Upper lobe of left lung (tissue), 6 donors: ENCODE measurements at regions not wholly inside any gene's neighbourhood (a gene's known extent, or its start where the extent isn't known, plus 50 kb on each side); places are given as distances from the start of the nearest gene placed in this dataset.
"Not testable (repeated sequence)": the region's sequence is repeated elsewhere in the genome, so short reads cannot be mapped to it uniquely, and the experiment has no call there.

Experiments
- ATAC-seq, 2 donors: fragments of 200-7000 bp; cut with Tn5 transposase; one replicate each; pipeline ENCODE4 v1.9.1; 2022; ENCODE audit warnings: mild to moderate bottlenecking in 2 of 2, moderate library complexity in 2 of 2; ENCODE audit not compliant: low FRiP score in 2 of 2
- DNase-seq, 2 donors: peaks; one replicate each; pipeline ENCODE4 v3.0.0-alpha.2; 2019 to 2020
- H3K27ac ChIP-seq, 4 donors: fragments of 200-600 bp; sonication (generic); one replicate each; pipeline ENCODE4 v1.5.1; 2016 to 2019
- H3K27me3 ChIP-seq, 4 donors: fragments of 200-600 bp; sonication (generic); one replicate each; pipeline ENCODE4 v1.5.1; 2017 to 2019
- H3K36me3 ChIP-seq, 4 donors: fragments of 200-600 bp; sonication (generic); one replicate each; pipeline ENCODE4 v1.5.1; 2016 to 2019
- H3K4me1 ChIP-seq, 4 donors: fragments of 200-600 bp; sonication (generic); one replicate each; pipeline ENCODE4 v1.5.1; 2018 to 2019
- H3K4me3 ChIP-seq, 4 donors: fragments of 200-600 bp; sonication (generic); one replicate each; pipeline ENCODE4 v1.5.1; 2017 to 2019; ENCODE audit warnings: mild to moderate bottlenecking in 2 of 4, moderate library complexity in 1 of 4
- H3K9me3 ChIP-seq, 4 donors: fragments of 200-600 bp; sonication (generic); one replicate each; pipeline ENCODE4 v1.5.1; 2018 to 2019
- EP300 ChIP-seq, 4 donors: sonication (generic); formaldehyde crosslinking; IDR thresholded peaks; one replicate each; pipeline ENCODE4 v1.5.1; 2017; ENCODE audit warnings: antibody characterized with exemption in 4 of 4, control low read depth in 2 of 4
- POLR2A ChIP-seq, 4 donors: fragments of 450-650 bp; IDR thresholded peaks; one replicate each; pipeline ENCODE4 v1.5.1; 2016 to 2017; ENCODE audit warnings: antibody characterized with exemption in 4 of 4, mild to moderate bottlenecking in 2 of 4
- POLR2AphosphoS5 ChIP-seq, 2 donors: sonication (generic); formaldehyde crosslinking; IDR thresholded peaks; one replicate each; pipeline ENCODE4 v1.5.1; 2017; ENCODE audit warnings: antibody characterized with exemption in 2 of 2
- WGBS, 2 donors: methylation state at CpG; one replicate each; pipeline ENCODE4 v1.1.5; 2017 to 2018; 5-methylcytosine and 5-hydroxymethylcytosine counted together
- TF ChIP-seq, protein P1 (sequence below), 6 experiments: fragments of 450-650 bp in 4 of 6; fragments of 200-600 bp in 2 of 6; sonication (generic) in 2 of 6; IDR thresholded peaks; one replicate each; pipeline ENCODE4 v1.5.1; 2016 to 2019; ENCODE audit warnings: antibody characterized with exemption in 6 of 6
- donor health status: DM: no; HTN: no; CAD: no; lungs with moderate emphysema.
- donor health status: DM: no; HTN: yes; CAD: no; lungs with severe emphysema.

DNA sequence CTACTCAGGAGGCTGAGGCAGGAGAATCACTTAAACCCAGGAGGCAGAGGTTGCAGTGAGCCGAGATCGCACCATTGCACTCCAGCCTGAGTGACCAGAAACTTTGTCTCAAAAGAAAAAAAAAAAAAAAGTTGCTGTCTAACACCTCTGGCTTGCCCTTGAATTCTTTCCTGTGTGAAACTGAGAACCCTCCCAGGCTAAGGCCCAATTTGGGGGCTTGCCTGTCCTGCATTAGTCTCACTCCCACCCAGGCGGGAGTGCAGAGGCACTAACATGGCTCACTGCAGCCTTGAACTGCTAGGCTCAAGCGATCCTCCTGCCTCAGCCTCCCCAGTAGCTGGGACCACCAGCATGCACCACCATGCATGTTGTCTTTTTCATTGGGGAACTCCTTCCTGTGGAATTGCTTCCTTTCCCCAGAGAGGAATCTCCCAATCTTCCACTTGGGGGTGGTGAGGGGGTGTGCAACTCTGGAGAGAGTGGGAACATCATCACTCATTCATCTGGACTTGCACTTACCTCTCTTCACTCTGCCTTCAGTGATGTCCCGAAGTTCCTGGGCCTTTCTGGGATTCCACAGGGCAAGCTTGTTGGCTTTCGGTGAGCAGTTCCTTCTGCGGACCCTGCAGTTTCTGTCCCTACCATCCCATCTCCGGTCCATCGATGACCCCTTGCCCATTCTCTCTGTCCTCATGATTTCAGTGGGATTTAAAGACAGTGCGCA is 62.1 kb upstream of the CREB3L1 start:
- no peaks in the 10 kb centered on the region for H3K9me3 ChIP-seq
- no peaks in the 10 kb centered on the region for H3K36me3 ChIP-seq
- no peak for ATAC-seq
- H3K4me3 ChIP-seq = no peak overlapping the region
- no peaks in the 10 kb centered on the region for H3K27me3 ChIP-seq
- 93% methylated on average over 10 of the region's 10 CpGs for WGBS, 2 donors
- no peaks in the 10 kb centered on the region for H3K4me1 ChIP-seq
- DNase-seq = no peak
- TF ChIP-seq POLR2AphosphoS5 (IDR thresholded peaks at IDR 0.05) (no peak), POLR2A (IDR thresholded peaks at IDR 0.05) (no peak), EP300 (IDR thresholded peaks at IDR 0.05) (no peak)
- TF ChIP-seq, protein P1, sequence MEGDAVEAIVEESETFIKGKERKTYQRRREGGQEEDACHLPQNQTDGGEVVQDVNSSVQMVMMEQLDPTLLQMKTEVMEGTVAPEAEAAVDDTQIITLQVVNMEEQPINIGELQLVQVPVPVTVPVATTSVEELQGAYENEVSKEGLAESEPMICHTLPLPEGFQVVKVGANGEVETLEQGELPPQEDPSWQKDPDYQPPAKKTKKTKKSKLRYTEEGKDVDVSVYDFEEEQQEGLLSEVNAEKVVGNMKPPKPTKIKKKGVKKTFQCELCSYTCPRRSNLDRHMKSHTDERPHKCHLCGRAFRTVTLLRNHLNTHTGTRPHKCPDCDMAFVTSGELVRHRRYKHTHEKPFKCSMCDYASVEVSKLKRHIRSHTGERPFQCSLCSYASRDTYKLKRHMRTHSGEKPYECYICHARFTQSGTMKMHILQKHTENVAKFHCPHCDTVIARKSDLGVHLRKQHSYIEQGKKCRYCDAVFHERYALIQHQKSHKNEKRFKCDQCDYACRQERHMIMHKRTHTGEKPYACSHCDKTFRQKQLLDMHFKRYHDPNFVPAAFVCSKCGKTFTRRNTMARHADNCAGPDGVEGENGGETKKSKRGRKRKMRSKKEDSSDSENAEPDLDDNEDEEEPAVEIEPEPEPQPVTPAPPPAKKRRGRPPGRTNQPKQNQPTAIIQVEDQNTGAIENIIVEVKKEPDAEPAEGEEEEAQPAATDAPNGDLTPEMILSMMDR (IDR thresholded peaks at IDR 0.05) = no peak
- H3K27ac ChIP-seq = no peak overlapping the region

DNA sequence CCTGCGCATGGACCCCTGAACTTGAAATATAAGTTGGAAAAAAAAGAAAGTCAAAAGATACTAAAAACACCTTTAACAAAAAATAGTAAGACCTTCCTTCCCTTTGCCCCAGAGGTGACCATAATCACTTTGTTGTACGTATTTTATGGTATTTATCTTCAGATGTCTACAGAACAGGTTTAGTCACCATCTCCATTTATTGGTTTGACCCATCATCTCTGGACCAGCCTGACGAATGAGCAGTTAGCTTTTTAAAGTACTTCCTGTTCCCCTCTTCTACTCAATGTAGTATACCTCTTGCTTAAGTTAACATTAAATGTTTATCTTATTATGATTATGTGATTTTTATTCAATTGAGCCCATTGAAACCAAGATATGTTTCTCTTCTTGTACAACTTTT is 64.7 kb upstream of the CREB3L1 start:
- H3K36me3 ChIP-seq = no peaks in the 10 kb centered on the region

GRCh38 chr11:46210856-46211255 is 66.6 kb upstream of the CREB3L1 start:
- Histone ChIP-seq H3K36me3 (no peaks in the 10 kb centered on the region), H3K4me3 (no peak overlapping the region), H3K27me3 (no peaks in the 10 kb centered on the region), H3K9me3 (no peaks in the 10 kb centered on the region), H3K4me1 (no peaks in the 10 kb centered on the region), H3K27ac (no peak overlapping the region)
- TF ChIP-seq, protein P1 (IDR thresholded peaks at IDR 0.05) = no peak
- TF ChIP-seq POLR2AphosphoS5 (IDR thresholded peaks at IDR 0.05) (no peak), POLR2A (IDR thresholded peaks at IDR 0.05) (no peak), EP300 (IDR thresholded peaks at IDR 0.05) (no peak)
- 92 to 97% methylated on average over 3 of the region's 3 CpGs for WGBS, 2 donors
- no peak for ATAC-seq
- DNase-seq = no peak

More for the DNA sequence above, 64.7 kb upstream of the CREB3L1 start:
- no peak for TF ChIP-seq EP300 (IDR thresholded peaks at IDR 0.05)
- TF ChIP-seq, protein P1 (IDR thresholded peaks at IDR 0.05) = no peak
- WGBS, 2 donors = 76 to 78% methylated on average over 3 of the region's 3 CpGs
- Histone ChIP-seq H3K9me3 (no peaks in the 10 kb centered on the region), H3K27ac (no peak overlapping the region), H3K4me3 (no peak overlapping the region), H3K4me1 (no peaks in the 10 kb centered on the region), H3K27me3 (no peaks in the 10 kb centered on the region)
- DNase-seq = no peak
- ATAC-seq = no peak

GRCh38 chr11:46210133-46210636 is 67.3 kb upstream of the CREB3L1 start:
- H3K4me3 ChIP-seq = no peak overlapping the region
- H3K4me1 ChIP-seq = no peaks in the 10 kb centered on the region
- H3K27me3 ChIP-seq = no peaks in the 10 kb centered on the region
- H3K9me3 ChIP-seq = no peaks in the 10 kb centered on the region
- ATAC-seq (peak in 1 of 2 donors; percentile 64), DNase-seq (peak in 1 of 2 donors; percentile 38)
- 47 to 53% methylated on average over 4 of the region's 4 CpGs for WGBS, 2 donors
- H3K36me3 ChIP-seq = no peaks in the 10 kb centered on the region
- H3K27ac ChIP-seq = no peak overlapping the region
- TF ChIP-seq, protein P1 (IDR thresholded peaks at IDR 0.05) = no peak
- TF ChIP-seq POLR2AphosphoS5 (IDR thresholded peaks at IDR 0.05) = no peak
- TF ChIP-seq POLR2A (IDR thresholded peaks at IDR 0.05) = no peak
- TF ChIP-seq EP300 (IDR thresholded peaks at IDR 0.05) = no peak

- not testable (repeated sequence) for H3K36me3 ChIP-seq, ATAC-seq, DNase-seq, H3K4me1 ChIP-seq, H3K4me3 ChIP-seq, H3K27me3 ChIP-seq, H3K27ac ChIP-seq, H3K9me3 ChIP-seq
- WGBS, 2 donors = 58 to 70% methylated on average over 5 of the region's 5 CpGs
Observed at GRCh38 chr11:46209624-46210023, 67.8 kb upstream of the CREB3L1 start.
